Activated naive CD4-positive, alpha-beta T cell treated with anti-CD3 and anti-CD28 coated beads, Interleukin-2, amount 50 U/mL, for 16 hours (primary cell): ENCODE measurements at regions not wholly inside any gene's neighbourhood (a gene's known extent, or its start where the extent isn't known, plus 50 kb on each side); places are given as distances from the start of the nearest gene placed in this dataset.
"Not testable (repeated sequence)": the region's sequence is repeated elsewhere in the genome, so short reads cannot be mapped to it uniquely, and the experiment has no call there.

Source experiments
- DNase-seq: peaks from one replicate; pipeline ENCODE4 v3.0.0-alpha.2; 2020

- DNase-seq, result no peak
Measured at GRCh38 chr12:25382311-25383106, 131.8 kb upstream of the KRAS start.

DNA sequence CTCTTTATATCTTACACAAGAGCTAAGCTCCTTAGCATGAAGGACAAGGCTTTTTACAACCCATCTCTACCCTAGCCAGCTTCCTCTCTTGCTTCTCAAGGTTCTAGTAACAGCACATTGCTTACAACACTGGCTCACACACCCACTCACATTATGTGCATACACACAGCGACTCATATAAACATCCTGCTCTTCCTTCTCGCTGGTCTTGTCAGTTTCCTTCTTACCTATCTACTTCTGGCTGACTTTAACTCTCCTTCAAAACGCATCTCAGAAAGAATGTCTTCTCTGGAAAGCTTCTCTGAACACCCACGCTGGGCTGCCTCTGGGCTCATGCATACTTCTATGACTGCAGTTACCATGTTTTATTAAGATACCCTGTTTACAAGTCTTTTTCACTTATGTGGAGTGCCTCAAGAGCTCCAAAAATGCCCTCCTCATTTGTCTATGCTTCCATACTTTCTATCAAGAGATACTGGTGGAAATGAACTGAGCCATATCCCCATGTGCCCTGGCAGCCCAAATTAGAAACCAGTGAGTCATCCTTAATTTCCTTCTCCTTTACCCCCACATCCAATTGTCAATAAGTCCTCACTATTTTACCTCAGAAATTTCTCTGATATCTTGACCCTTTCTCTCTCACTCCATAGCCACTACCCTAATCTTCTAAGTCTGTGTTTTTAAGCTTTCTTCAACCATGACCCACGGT lies 126.9 kb upstream of the KRAS start:
- DNase-seq, result peak; percentile 43

DNA sequence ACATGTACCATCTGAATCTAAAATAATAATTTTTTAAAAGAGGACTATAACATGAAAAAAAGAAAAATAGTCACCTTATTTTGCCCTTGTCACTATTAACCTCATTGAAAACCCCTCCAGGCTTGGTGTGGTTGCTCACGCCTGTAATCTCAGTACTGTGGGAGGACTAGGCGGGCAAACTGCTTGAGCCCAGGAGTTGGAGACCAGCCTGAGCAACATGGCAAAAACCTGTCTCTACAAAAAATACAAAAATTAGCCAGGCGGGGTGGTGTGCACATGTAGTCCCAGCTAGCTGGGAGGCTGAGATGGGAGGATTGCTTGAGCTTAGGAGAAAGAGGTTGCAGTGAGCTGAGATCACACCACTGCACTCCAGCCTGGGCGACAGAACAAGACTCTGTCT lies 126.3 kb upstream of the KRAS start:
- no peak for DNase-seq

DNA sequence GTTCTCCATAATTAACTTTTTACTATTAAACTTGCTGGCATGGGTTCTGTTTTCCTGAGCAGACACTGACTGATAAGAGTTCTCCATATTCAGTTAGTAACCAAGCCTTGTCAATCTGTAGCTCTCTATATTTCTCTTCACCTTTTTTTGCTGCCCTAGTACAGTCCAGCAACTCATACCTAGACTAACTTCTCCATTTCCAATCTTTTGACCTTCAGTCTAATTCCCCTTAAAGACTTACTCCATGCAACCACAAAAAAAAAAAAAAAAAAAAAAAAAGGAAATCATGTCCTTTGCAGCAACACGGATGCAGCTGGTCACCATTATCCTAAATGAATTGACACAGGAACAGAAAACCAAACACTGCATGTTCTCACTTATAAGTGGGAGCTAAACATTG lies 125.7 kb upstream of the KRAS start:
- DNase-seq, result no peak

DNA sequence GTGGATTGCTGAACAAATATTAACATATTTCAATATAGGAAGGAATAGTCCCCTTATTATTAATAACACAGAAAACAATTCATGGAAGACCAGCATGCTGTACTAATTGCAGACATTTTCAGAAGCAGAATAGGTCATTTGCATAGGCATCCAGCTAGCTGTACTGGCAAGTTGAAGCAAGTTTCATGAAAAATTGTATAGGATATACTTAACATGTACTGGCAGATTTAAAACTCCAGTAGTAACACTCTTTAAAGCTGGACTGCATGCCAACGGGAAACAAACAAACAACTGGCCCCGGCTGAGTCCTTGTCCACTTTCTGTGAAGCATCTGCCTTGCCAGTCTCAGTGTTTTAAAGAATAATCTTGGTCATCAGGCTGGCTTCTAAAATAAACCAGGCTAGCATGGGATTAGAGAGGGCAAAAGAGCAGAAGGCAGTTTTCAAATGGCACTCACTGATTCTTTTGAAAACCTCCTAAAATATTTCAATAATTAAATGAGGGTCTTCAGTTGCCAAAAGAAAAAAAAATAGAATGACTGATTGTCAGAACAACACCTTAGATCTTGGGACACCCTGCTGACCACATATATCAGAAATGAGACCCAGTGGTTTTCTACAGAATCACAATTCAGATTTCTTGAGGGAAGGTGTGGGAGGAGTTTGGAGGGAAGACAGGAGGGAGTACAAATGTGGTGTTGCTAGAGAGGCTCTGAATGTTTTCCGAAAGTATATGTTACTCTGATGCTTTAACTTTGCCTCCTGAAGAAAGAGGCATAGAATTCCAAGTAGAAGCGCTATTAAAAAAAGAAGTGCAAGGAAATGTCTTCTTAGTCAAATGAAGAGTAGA lies 122.5 kb upstream of the KRAS start:
- no peak for DNase-seq

DNA sequence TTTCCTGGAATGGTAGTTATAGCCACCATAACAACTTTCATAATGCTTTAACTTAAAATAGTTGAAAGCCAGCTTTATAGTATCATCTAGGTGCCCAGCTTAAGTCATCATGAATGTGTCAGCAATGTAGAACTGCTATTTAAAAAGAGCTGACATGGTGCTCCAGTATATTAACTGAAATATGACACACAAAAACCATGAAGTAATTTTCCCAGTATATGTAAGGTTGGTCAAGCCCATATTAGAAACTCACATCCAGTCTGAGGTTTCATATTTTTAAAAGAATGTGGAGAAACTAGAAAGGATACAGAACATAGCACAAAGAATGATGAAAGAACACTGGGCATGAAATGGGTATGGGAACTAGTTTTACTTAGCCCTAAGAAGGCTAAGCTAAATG lies 121.3 kb upstream of the KRAS start:
- no peak for DNase-seq

GRCh38 chr12:25368557-25368956 lies 117.8 kb upstream of the KRAS start:
- no peak for DNase-seq

DNA sequence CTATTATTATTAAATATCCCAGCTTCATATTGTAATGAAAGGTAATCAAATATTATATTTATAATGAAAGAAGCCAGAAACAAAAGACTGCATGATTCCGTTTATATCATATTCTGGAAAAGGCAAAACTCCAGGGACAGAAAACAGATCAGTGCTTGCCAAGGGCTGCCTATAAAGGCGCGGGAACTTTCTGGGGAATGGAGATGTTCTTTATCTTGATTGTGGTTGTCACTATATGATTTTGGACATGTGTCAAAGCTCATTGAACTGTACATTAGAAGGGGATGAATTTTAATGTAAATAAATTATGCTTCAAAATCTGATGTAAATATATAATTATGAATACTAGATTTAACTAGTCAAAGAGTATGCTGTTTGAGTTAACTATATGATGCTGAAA lies 115.4 kb upstream of the KRAS start:
- DNase-seq, result no peak

GRCh38 chr12:25365340-25365730 lies 114.6 kb upstream of the KRAS start:
- no peak for DNase-seq

GRCh38 chr12:25364529-25365339 lies 114.0 kb upstream of the KRAS start:
- DNase-seq, result peak; percentile 64

DNA sequence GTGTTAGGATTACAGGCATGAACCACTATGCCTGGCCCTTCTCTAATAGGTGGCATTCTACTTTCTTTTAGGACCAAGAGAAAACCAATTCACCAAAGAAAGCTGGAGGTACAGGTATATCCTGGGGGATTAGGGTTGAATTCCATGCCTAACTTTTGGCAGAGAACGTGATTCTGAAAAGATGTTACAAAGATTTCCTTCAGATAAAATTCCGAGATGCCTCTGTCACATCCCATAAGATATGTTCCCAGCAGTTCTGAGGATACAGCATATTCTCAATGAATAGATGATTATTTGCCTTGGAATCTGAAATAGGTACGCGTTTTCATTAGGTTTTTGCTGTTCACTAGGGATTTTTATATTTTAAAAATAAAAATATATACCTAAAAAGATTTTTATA lies 111.9 kb upstream of the KRAS start:
- no peak for DNase-seq

- no peak for DNase-seq
Measured at GRCh38 chr12:25361511-25361910, 110.8 kb upstream of the KRAS start.

DNA sequence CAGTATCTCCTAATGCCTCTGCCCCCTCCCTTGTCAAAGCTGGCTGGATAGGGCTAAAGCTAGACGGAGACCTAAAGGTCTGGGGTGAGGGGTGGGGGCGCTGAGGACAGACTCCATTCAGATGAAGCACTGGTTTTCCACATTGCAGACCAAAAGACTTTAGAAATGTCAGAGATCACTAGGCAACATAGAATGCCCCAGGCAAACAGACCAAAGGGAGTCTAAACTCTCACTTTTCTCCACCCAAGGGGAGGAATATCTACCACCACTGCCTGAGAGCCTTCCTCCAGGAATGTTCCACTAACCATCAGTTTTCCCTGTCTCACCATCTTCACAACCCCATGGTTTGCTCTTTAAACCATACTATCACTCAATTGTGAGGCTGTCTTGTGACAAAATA lies 106.9 kb upstream of the KRAS start:
- no peak for DNase-seq

DNA sequence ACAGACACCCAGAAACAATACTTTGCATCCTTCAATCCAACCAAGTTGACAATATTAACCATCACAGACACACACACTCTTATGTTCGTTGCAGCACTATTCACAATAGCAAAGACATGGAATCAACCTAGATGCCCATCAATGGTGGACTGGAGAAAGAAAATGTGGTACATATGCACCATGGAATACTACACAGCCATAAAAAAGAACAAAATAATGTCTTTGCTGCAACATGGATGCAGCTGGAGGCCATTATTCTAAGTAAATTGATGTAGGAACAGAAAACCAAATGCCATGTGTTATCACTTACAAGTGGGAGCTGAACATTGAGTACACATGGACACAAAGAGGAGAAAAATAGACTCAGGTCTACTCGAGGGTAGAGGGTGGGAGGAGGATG lies 102.2 kb upstream of the KRAS start:
- not testable (repeated sequence) for DNase-seq

GRCh38 chr12:25352083-25352918 lies 101.6 kb upstream of the KRAS start:
- DNase-seq, result no peak

GRCh38 chr12:25348593-25348895 lies 97.8 kb upstream of the KRAS start:
- DNase-seq, result no peak

GRCh38 chr12:25347716-25348592 lies 97.2 kb upstream of the KRAS start:
- no peak for DNase-seq

GRCh38 chr12:25341877-25342276 lies 91.1 kb upstream of the KRAS start:
- not testable (repeated sequence) for DNase-seq

DNA sequence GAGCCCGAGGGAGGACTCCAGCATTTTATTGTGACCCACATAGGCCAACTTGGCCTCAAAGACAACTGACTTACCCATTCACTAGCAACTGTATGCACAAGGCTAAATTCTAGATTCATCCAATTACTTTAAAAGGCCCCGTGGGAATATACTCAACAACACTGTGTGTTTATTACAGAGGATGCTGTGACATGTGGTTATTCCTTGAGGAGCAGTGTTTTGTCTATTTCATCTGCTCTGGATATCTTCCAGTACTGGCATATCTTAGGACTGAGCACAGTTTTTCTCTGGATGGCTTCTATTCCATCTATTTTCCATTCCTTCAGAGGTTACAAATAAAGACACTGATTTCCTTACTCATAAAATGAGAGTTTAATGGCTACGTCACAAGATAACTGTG lies 87.2 kb upstream of the KRAS start:
- no peak for DNase-seq

GRCh38 chr12:25332143-25332542 lies 81.4 kb upstream of the KRAS start:
- no peak for DNase-seq
